ENCODE measurements at regions not wholly inside any gene's neighbourhood (a gene's known extent, or its start where the extent isn't known, plus 50 kb on each side); places are given as distances from the start of the nearest gene placed in this dataset.
"Not testable (repeated sequence)": the region's sequence is repeated elsewhere in the genome, so short reads cannot be mapped to it uniquely, and the experiment has no call there.

- in situ Hi-C loops (cut with HindIII; ENCODE audit: low sequenced_read_pairs): no loop called here
- no peak overlapping the region for H3K4me3 ChIP-seq (ENCODE audit: low read depth, low read length)
- no peak for TF ChIP-seq CTCF (IDR thresholded peaks at IDR 0.05; ENCODE audit: low read depth, low read length)
- DNase-seq (ENCODE audit: low read depth, low spot score): peak; percentile 66
Measured at GRCh38 chr3:159669766-159670165, 318.9 kb upstream of the IL12A start.

- in situ Hi-C loops (cut with HindIII; ENCODE audit: low sequenced_read_pairs): no loop called here
- H3K4me3 ChIP-seq (ENCODE audit: low read depth, low read length): no peak overlapping the region
- TF ChIP-seq CTCF (IDR thresholded peaks at IDR 0.05; ENCODE audit: low read depth, low read length): peak; percentile 6
- peak; percentile 10 for DNase-seq (ENCODE audit: low read depth, low spot score)
Measured at GRCh38 chr3:159672728-159673688, 315.6 kb upstream of the IL12A start.

GRCh38 chr3:159674583-159674982, 314.1 kb upstream of the IL12A start:
- no peak for DNase-seq (ENCODE audit: low read depth, low spot score)
- TF ChIP-seq CTCF (IDR thresholded peaks at IDR 0.05; ENCODE audit: low read depth, low read length): no peak
- in situ Hi-C loops (cut with HindIII; ENCODE audit: low sequenced_read_pairs): no loop called here
- H3K4me3 ChIP-seq (ENCODE audit: low read depth, low read length): no peak overlapping the region

GRCh38 chr3:159675285-159675684, 313.4 kb upstream of the IL12A start:
- no peak for DNase-seq (ENCODE audit: low read depth, low spot score)
- TF ChIP-seq CTCF (IDR thresholded peaks at IDR 0.05; ENCODE audit: low read depth, low read length): no peak
- in situ Hi-C loops (cut with HindIII; ENCODE audit: low sequenced_read_pairs): no loop called here
- no peak overlapping the region for H3K4me3 ChIP-seq (ENCODE audit: low read depth, low read length)

GRCh38 chr3:159679900-159680299, 308.7 kb upstream of the IL12A start:
- H3K4me3 ChIP-seq (ENCODE audit: low read depth, low read length): no peak overlapping the region
- in situ Hi-C loops (cut with HindIII; ENCODE audit: low sequenced_read_pairs): no loop called here
- no peak for TF ChIP-seq CTCF (IDR thresholded peaks at IDR 0.05; ENCODE audit: low read depth, low read length)
- DNase-seq (ENCODE audit: low read depth, low spot score): no peak

- in situ Hi-C loops (cut with HindIII; ENCODE audit: low sequenced_read_pairs); DNase-seq (ENCODE audit: low read depth, low spot score): not testable (repeated sequence)
Measured at GRCh38 chr3:159681717-159682116, 306.9 kb upstream of the IL12A start.

GRCh38 chr3:159685801-159686200, 302.8 kb upstream of the IL12A start:
- H3K4me3 ChIP-seq (ENCODE audit: low read depth, low read length): no peak overlapping the region
- in situ Hi-C loops (cut with HindIII; ENCODE audit: low sequenced_read_pairs): no loop called here
- no peak for TF ChIP-seq CTCF (IDR thresholded peaks at IDR 0.05; ENCODE audit: low read depth, low read length)
- no peak for DNase-seq (ENCODE audit: low read depth, low spot score)

More at GRCh38 chr3:159681717-159682116, 306.9 kb upstream of the IL12A start:
- H3K4me3 ChIP-seq (ENCODE audit: low read depth, low read length): not testable (repeated sequence)
